Peyer's patch (tissue), 4 donors: ENCODE measurements at regions not wholly inside any gene's neighbourhood (a gene's known extent, or its start where the extent isn't known, plus 50 kb on each side); places are given as distances from the start of the nearest gene placed in this dataset.

Experiments used
- POLR2A ChIP-seq, 2 donors: fragments of 450-650 bp; IDR thresholded peaks; one replicate each; pipeline ENCODE4 v1.5.1; 2017; ENCODE audit warnings: antibody characterized with exemption in 2 of 2, mild to moderate bottlenecking in 2 of 2, moderate library complexity in 2 of 2
- TF ChIP-seq, protein P1 (sequence below), 6 experiments: fragments of 450-650 bp in 4 of 6; fragments of 200-600 bp in 2 of 6; sonication (generic) in 1 of 6; IDR thresholded peaks; one replicate each; pipeline ENCODE4 v1.5.1; 2017 to 2019; ENCODE audit warnings: antibody characterized with exemption in 6 of 6, mild to moderate bottlenecking in 3 of 6, moderate library complexity in 1 of 6

DNA sequence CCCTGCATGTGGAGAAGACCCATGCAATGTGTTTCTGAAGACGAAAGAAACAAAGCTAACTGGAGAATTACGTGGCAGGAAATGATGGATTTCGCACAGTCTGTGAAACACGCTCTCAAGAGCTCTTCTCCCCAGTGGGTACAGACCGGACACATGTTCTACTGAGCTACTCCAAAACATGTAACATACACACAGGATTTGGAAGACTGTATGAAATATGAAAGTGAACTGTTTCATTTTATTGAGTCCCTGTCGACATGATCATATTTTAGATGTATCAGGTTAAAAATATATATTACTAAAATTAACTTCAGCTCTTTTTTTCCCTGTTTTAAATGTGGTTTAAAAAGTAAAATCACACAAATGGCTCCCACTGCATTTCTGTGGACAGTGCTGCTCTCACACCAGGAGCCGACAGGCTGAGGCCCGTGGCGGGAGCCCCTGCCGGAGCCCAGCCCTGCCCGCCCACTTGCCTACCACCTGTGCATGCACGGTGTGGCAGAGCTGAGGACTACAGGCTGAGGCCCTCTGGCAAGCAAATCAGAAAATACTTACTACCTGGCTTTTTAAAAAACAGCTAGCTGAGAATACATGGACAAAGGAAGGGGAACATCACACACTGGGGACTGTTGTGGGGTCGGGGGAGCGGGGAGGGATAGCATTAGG lies 58.9 kb upstream of the NXT1 start:
- no peak for TF ChIP-seq POLR2A (IDR thresholded peaks at IDR 0.05)
- TF ChIP-seq, protein P1, sequence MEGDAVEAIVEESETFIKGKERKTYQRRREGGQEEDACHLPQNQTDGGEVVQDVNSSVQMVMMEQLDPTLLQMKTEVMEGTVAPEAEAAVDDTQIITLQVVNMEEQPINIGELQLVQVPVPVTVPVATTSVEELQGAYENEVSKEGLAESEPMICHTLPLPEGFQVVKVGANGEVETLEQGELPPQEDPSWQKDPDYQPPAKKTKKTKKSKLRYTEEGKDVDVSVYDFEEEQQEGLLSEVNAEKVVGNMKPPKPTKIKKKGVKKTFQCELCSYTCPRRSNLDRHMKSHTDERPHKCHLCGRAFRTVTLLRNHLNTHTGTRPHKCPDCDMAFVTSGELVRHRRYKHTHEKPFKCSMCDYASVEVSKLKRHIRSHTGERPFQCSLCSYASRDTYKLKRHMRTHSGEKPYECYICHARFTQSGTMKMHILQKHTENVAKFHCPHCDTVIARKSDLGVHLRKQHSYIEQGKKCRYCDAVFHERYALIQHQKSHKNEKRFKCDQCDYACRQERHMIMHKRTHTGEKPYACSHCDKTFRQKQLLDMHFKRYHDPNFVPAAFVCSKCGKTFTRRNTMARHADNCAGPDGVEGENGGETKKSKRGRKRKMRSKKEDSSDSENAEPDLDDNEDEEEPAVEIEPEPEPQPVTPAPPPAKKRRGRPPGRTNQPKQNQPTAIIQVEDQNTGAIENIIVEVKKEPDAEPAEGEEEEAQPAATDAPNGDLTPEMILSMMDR (IDR thresholded peaks at IDR 0.05), result no peak
